NCI-H748 (cell line): ENCODE measurements at regions not wholly inside any gene's neighbourhood (a gene's known extent, or its start where the extent isn't known, plus 50 kb on each side); places are given as distances from the start of the nearest gene placed in this dataset.
A peak's percentile ranks its signal among the peaks of the same experiment; 100 is the strongest.
"Not testable (repeated sequence)": the region's sequence is repeated elsewhere in the genome, so short reads cannot be mapped to it uniquely, and the experiment has no call there.

Experiments used
- DNase-seq: peaks from one replicate; lab custom pipeline; 2025; ENCODE audit not compliant: unreplicated experiment; lab: John Stamatoyannopoulos, UW

- DNase-seq: peak; percentile 89
These were observed 334.1 kb downstream of the BCKDHB start for GRCh38 chr6:80440496-80441115.

- DNase-seq: peak; percentile 40
These were observed 333.4 kb downstream of the BCKDHB start for GRCh38 chr6:80439721-80440470.

- peak; percentile 52 for DNase-seq
These were observed 332.3 kb downstream of the BCKDHB start for GRCh38 chr6:80438772-80439171.

DNA sequence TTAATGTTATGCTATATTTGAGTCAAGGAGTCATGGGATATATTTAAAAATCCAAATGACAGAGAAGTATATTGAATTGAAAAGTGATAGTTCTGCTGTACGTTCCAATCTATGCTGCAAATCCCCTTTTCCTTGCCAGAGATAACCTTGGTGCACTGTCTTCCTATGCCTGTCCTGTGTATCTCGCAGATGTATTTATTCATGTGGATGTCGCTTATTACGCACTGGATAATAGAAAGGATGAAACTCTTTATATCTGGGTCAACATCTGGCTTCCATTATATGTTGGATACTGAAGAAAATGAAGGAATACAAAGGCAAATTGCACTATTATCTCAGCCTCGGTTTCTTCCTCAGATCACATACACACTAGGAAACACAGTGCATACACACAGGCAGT is 331.3 kb downstream of the BCKDHB start:
- DNase-seq: no peak

GRCh38 chr6:80437221-80437620 is 330.8 kb downstream of the BCKDHB start:
- DNase-seq: no peak

DNA sequence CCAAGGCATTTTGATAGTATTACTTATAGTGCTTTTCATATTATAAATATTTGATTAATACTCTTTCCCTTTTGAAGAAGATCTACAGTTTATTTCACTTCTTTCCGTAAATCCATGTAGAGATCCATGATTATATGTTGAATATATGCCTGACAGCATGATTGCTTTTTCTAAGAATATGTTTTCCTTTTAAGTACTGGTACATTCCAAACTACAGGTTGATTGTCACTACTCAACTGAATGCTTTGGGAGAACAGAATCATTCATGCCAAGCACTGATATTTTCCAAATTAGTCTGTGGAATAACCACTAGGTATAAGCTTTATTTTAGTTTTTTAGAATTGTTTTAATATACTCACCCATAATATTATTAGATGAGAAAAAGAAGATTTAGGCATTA is 330.2 kb downstream of the BCKDHB start:
- DNase-seq: no peak

GRCh38 chr6:80435457-80435856 is 329.0 kb downstream of the BCKDHB start:
- DNase-seq: no peak

DNA sequence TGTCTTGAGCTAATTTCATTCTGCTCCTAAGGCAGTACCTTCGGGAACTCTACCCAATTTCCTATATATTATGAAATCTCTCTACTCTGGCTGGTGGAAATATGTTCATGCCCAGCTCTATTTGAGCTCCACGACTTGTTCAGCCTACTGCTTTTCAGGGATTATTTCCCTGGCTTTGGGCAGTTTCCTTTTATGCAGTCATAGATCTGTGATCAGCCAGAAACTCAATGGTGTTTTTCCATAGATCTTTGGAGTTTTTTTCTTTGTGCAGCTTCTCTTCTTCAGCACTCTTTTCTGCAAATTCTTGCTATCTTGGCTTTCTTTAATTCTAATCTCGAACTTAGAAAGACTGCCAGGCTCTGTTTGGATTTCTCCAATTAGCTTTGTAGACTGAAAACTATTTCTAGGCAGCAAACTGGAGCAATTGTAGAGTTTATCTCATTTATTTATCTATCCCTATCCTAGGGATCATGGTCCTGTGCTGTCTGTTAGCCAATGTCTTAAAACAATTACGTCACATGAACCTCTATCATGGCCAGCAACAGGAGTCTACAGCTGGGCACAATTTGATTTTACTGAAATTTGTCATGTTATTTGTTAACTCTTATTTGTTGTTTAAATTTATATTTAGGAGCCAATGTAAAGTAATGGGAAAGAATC is 328.4 kb downstream of the BCKDHB start:
- no peak for DNase-seq

DNA sequence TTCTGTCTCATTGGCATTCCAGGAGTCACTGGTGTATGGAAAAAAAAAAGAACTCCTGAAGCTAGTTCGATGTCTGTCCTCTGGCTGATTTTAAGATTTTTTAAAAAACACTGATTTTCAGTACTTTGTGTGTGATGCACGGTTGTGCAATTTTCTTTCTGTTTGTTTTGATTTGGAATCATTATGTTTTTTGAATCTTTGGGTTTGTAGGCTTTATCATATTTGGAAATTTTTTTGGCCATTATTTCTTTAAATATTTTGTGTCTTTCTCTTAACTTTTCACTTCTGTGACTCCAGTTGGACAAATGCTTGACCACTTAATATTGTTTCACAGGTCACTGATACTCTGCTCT is 327.2 kb downstream of the BCKDHB start:
- no peak for DNase-seq

- DNase-seq: peak; percentile 40
These were observed 326.7 kb downstream of the BCKDHB start for GRCh38 chr6:80433010-80433672.

GRCh38 chr6:80425089-80425823 is 318.8 kb downstream of the BCKDHB start:
- no peak for DNase-seq

GRCh38 chr6:80411486-80411885 is 305.0 kb downstream of the BCKDHB start:
- DNase-seq: no peak

DNA sequence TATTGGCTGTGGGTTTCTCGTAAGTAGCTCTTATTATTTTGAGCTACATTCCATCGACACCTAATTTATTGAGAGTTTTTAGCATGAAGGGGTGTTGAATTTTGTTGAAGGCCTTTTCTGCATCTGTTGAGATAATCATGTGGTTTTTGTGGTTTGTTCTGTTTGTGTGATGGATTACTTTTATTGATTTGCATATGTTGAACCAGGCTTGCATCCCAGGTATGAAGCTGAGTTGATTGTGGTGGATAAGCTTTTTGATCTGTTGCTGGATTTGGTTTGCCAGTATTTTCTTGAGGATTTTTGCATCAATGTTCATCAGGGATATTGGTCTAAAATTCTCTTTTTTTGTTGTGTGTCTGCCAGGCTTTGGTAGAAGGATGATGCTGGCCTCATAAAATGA is 301.5 kb downstream of the BCKDHB start:
- not testable (repeated sequence) for DNase-seq

- no peak for DNase-seq
These were observed 298.4 kb downstream of the BCKDHB start for GRCh38 chr6:80404889-80405288.

DNA sequence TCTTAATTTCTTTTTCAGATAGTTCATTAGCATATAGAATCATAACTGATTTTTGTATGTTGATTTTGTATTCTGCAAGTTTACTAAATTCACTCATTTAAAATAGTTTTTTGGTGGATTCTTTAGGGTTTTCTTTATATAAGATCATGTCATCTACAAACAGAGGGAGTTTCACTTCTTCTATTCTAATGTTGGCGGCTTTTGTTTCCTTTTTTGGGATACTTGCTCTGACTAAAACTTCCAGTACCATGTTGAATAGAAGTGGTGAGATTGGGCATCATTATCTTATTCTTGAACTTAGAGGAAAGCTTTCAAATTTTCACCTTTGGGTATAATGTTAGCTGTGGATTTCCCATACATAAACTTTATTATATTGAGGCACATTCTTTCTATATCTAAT is 296.9 kb downstream of the BCKDHB start:
- DNase-seq: no peak

DNA sequence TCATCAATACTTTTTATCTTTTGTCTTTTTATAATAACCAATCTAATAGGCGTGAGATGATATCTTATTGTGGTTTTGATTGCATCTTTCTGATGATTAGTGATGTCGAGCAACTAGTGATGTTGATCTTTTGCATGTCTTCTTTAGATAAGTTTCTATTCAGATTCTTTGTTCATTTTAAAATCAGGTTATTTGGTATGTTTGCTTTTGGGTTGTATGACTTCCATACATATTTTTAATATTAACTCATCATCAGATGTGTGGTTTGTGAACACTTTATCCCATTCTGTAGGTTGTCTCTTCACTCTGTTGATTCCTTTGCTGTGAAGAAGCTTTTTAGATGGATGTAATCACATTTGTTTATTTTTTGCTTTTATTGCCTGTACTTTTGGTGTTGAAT is 295.8 kb downstream of the BCKDHB start:
- DNase-seq: no peak
